Sigmoid colon (tissue), 6 donors: ENCODE measurements at regions not wholly inside any gene's neighbourhood (a gene's known extent, or its start where the extent isn't known, plus 50 kb on each side); places are given as distances from the start of the nearest gene placed in this dataset.

Experiments used
- DNase-seq: peaks from one replicate; pipeline ENCODE4 v3.0.0-alpha.2; 2019
- H3K27ac ChIP-seq, 4 donors: fragments of 200-600 bp; sonication (generic); one replicate each; pipeline ENCODE4 v1.5.1; 2016 to 2019; ENCODE audit warnings: mild to moderate bottlenecking in 1 of 4
- H3K27me3 ChIP-seq, 3 donors: fragments of 200-600 bp; sonication (generic); one replicate each; pipeline ENCODE4 v1.5.1; 2019; ENCODE audit warnings: mild to moderate bottlenecking in 1 of 3
- H3K36me3 ChIP-seq, 4 donors: fragments of 200-600 bp; sonication (generic); one replicate each; pipeline ENCODE4 v1.5.1; 2016 to 2019
- H3K4me1 ChIP-seq, 4 donors: fragments of 200-600 bp; sonication (generic); one replicate each; pipeline ENCODE4 v1.5.1; 2017 to 2019
- H3K4me3 ChIP-seq, 4 donors: fragments of 200-600 bp; sonication (generic); one replicate each; pipeline ENCODE4 v1.5.1; 2017 to 2019; ENCODE audit warnings: mild to moderate bottlenecking in 2 of 4, moderate library complexity in 1 of 4
- H3K9me3 ChIP-seq, 4 donors: fragments of 200-600 bp in 3 of 4; sonication (generic) in 3 of 4; one replicate each; pipeline versions ENCODE4 v1.5.1 to v1.6.1; 2013 to 2019
- CTCF ChIP-seq, 4 experiments: fragments of 450-650 bp in 3 of 4; fragments of 200-600 bp in 1 of 4; IDR thresholded peaks; one replicate each; pipeline ENCODE4 v1.5.1; 2016 to 2019; ENCODE audit warnings: antibody characterized with exemption in 4 of 4, mild to moderate bottlenecking in 3 of 4, moderate library complexity in 2 of 4
- EP300 ChIP-seq, 4 donors: sonication (generic); formaldehyde crosslinking; IDR thresholded peaks; one replicate each; pipeline ENCODE4 v1.6.1; 2017; ENCODE audit warnings: antibody characterized with exemption in 4 of 4
- POLR2A ChIP-seq, 2 donors: fragments of 450-650 bp; IDR thresholded peaks; one replicate each; pipeline ENCODE4 v1.6.1; 2016; ENCODE audit warnings: antibody characterized with exemption in 2 of 2, mild to moderate bottlenecking in 2 of 2, moderate library complexity in 2 of 2
- POLR2AphosphoS5 ChIP-seq, 4 donors: sonication (generic); formaldehyde crosslinking; IDR thresholded peaks; one replicate each; pipeline ENCODE4 v1.6.1; 2017; ENCODE audit warnings: antibody characterized with exemption in 4 of 4
- WGBS, 2 donors: extraction: QIAGEN DNeasy Blood & Tissue Kit; methylation state at CpG; one replicate each; pipeline ENCODE4 v1.1.7; 2013; 5-methylcytosine and 5-hydroxymethylcytosine counted together
- intact Hi-C: fragments of 100-400 bp; cut with DNase I; formaldehyde crosslinking; loops from one replicate; pipeline ENCODE4 v1.15.1; 2023
- donor health status: healthy with polysubstance abuse.
- donor health status: healthy.

- Histone ChIP-seq H3K27me3 (no peaks in the 10 kb centered on the region), H3K27ac (peak overlapping the region in 2 of 4 donors; percentile 36 to 40), H3K36me3 (no peaks in the 10 kb centered on the region), H3K9me3 (no peaks in the 10 kb centered on the region), H3K4me1 (peaks cover 0 to 13% (median 5%) of the 10 kb centered on the region in 4 donors), H3K4me3 (no peak overlapping the region)
- TF ChIP-seq POLR2AphosphoS5 (IDR thresholded peaks at IDR 0.05): no peak
- no peak for TF ChIP-seq CTCF (IDR thresholded peaks at IDR 0.05)
- TF ChIP-seq EP300 (IDR thresholded peaks at IDR 0.05): no peak
- TF ChIP-seq POLR2A (IDR thresholded peaks at IDR 0.05): no peak
- 79 to 89% methylated on average over 4 of the region's 4 CpGs for WGBS, 2 donors
- intact Hi-C loops: no loop called here
- DNase-seq: no peak
These were observed 164.9 kb downstream of the DYRK2 start for GRCh38 chr12:67813456-67813904.

- WGBS, 2 donors: 94 to 95% methylated on average over 2 of the region's 2 CpGs
- intact Hi-C loops: no loop called here
- Histone ChIP-seq H3K4me3 (no peak overlapping the region), H3K36me3 (no peaks in the 10 kb centered on the region), H3K4me1 (peaks cover 0 to 18% (median 3%) of the 10 kb centered on the region in 4 donors), H3K27me3 (no peaks in the 10 kb centered on the region), H3K9me3 (no peaks in the 10 kb centered on the region), H3K27ac (no peak overlapping the region)
- TF ChIP-seq CTCF (IDR thresholded peaks at IDR 0.05) (no peak), POLR2A (IDR thresholded peaks at IDR 0.05) (no peak), EP300 (IDR thresholded peaks at IDR 0.05) (no peak), POLR2AphosphoS5 (IDR thresholded peaks at IDR 0.05) (no peak)
- no peak for DNase-seq
These were observed 167.7 kb downstream of the DYRK2 start for GRCh38 chr12:67816269-67816668.

- H3K4me1 ChIP-seq: peaks cover 0 to 15% (median 3%) of the 10 kb centered on the region in 4 donors
- no peaks in the 10 kb centered on the region for H3K27me3 ChIP-seq
- 92 to 97% methylated on average over 2 of the region's 2 CpGs for WGBS, 2 donors
- no peaks in the 10 kb centered on the region for H3K9me3 ChIP-seq
- H3K4me3 ChIP-seq: no peak overlapping the region
- H3K27ac ChIP-seq: no peak overlapping the region
- intact Hi-C loops: no loop called here
- TF ChIP-seq POLR2A (IDR thresholded peaks at IDR 0.05): no peak
- no peak for DNase-seq
- H3K36me3 ChIP-seq: no peaks in the 10 kb centered on the region
These were observed 169.9 kb downstream of the DYRK2 start for GRCh38 chr12:67818459-67818903.

GRCh38 chr12:67819902-67820301 is 169.3 kb upstream of the IFNG-AS1 start:
- Histone ChIP-seq H3K27ac (peak overlapping the region in 3 of 4 donors; percentile 25 to 56 (median 50)), H3K4me3 (no peak overlapping the region), H3K27me3 (no peaks in the 10 kb centered on the region), H3K36me3 (no peaks in the 10 kb centered on the region), H3K4me1 (peaks cover 0 to 10% (median 3%) of the 10 kb centered on the region in 4 donors), H3K9me3 (no peaks in the 10 kb centered on the region)
- WGBS, 2 donors: 71% methylated on average over 2 of the region's 2 CpGs
- no peak for DNase-seq
- TF ChIP-seq EP300 (IDR thresholded peaks at IDR 0.05) (no peak), POLR2AphosphoS5 (IDR thresholded peaks at IDR 0.05) (no peak), POLR2A (IDR thresholded peaks at IDR 0.05) (no peak), CTCF (IDR thresholded peaks at IDR 0.05) (no peak)
- intact Hi-C loops: no loop called here

- H3K9me3 ChIP-seq: no peaks in the 10 kb centered on the region
- intact Hi-C loops: no loop called here
- no peaks in the 10 kb centered on the region for H3K27me3 ChIP-seq
- TF ChIP-seq EP300 (IDR thresholded peaks at IDR 0.05): no peak
- TF ChIP-seq POLR2AphosphoS5 (IDR thresholded peaks at IDR 0.05): no peak
- no peak for TF ChIP-seq CTCF (IDR thresholded peaks at IDR 0.05)
- TF ChIP-seq POLR2A (IDR thresholded peaks at IDR 0.05): no peak
- H3K27ac ChIP-seq: peak overlapping the region in 3 of 4 donors; percentile 25 to 56 (median 50)
- no peaks in the 10 kb centered on the region for H3K36me3 ChIP-seq
- no peak overlapping the region for H3K4me3 ChIP-seq
- DNase-seq: no peak
- peaks cover 0 to 10% (median 3%) of the 10 kb centered on the region in 4 donors for H3K4me1 ChIP-seq
- WGBS, 2 donors: 82 to 87% methylated on average over 7 of the region's 7 CpGs
These were observed 168.6 kb upstream of the IFNG-AS1 start for GRCh38 chr12:67820694-67821093.
